Lower lobe of right lung (tissue), 2 donors: ENCODE measurements at regions not wholly inside any gene's neighbourhood (a gene's known extent, or its start where the extent isn't known, plus 50 kb on each side); places are given as distances from the start of the nearest gene placed in this dataset.

Experiments used
- ATAC-seq, 2 donors: fragments of 200-7000 bp; cut with Tn5 transposase; one replicate each; pipeline ENCODE4 v1.9.1; 2020 to 2022; ENCODE audit warnings: mild to moderate bottlenecking in 2 of 2, moderate library complexity in 2 of 2
- DNase-seq: peaks from one replicate; pipeline ENCODE4 v3.0.0-alpha.2; 2020
- H3K27ac ChIP-seq: fragments of 200-600 bp; one replicate; pipeline ENCODE4 v1.8.0; 2022
- H3K27me3 ChIP-seq: fragments of 200-600 bp; one replicate; pipeline ENCODE4 v1.8.0; 2022; ENCODE audit warnings: low read depth
- H3K36me3 ChIP-seq: fragments of 200-600 bp; one replicate; pipeline ENCODE4 v1.8.0; 2022; ENCODE audit warnings: mild to moderate bottlenecking
- H3K4me1 ChIP-seq: fragments of 200-600 bp; one replicate; pipeline ENCODE4 v1.8.0; 2022
- H3K4me3 ChIP-seq: fragments of 200-600 bp; one replicate; pipeline ENCODE4 v1.8.0; 2022; ENCODE audit warnings: mild to moderate bottlenecking
- H3K9me3 ChIP-seq: fragments of 200-600 bp; one replicate; pipeline ENCODE4 v1.8.0; 2022
- CTCF ChIP-seq: fragments of 200-600 bp; IDR thresholded peaks from one replicate; pipeline ENCODE4 v1.8.0; 2022; ENCODE audit warnings: antibody characterized with exemption, mild to moderate bottlenecking
- intact Hi-C: fragments of 100-400 bp; cut with DNase I; formaldehyde crosslinking; loops from one replicate; pipeline ENCODE4 v1.11.0; 2022
- donor health status: DM: no; HTN: yes; CAD: no; lungs with severe emphysema.

GRCh38 chr5:167790462-167791260 lies 500.8 kb upstream of the WWC1 start:
- no peak for DNase-seq
- no peak overlapping the region for H3K4me3 ChIP-seq
- ATAC-seq, result no peak
- no peak for TF ChIP-seq CTCF
- no peaks in the 10 kb centered on the region for H3K4me1 ChIP-seq
- intact Hi-C loops, result no loop called here
- no peaks in the 10 kb centered on the region for H3K36me3 ChIP-seq
- H3K27me3 ChIP-seq, result no peaks in the 10 kb centered on the region
- H3K27ac ChIP-seq, result no peak overlapping the region
- H3K9me3 ChIP-seq, result no peaks in the 10 kb centered on the region

GRCh38 chr5:167792514-167792913 lies 498.9 kb upstream of the WWC1 start:
- no peak for DNase-seq
- no peak overlapping the region for H3K27ac ChIP-seq
- no peaks in the 10 kb centered on the region for H3K36me3 ChIP-seq
- ATAC-seq, result no peak
- H3K4me3 ChIP-seq, result no peak overlapping the region
- H3K4me1 ChIP-seq, result no peaks in the 10 kb centered on the region
- no peaks in the 10 kb centered on the region for H3K27me3 ChIP-seq
- TF ChIP-seq CTCF, result no peak
- H3K9me3 ChIP-seq, result no peaks in the 10 kb centered on the region
- intact Hi-C loops, result no loop called here

GRCh38 chr5:167793700-167794099 lies 497.7 kb upstream of the WWC1 start:
- H3K27ac ChIP-seq, result no peak overlapping the region
- DNase-seq (no peak), ATAC-seq (no peak)
- H3K4me1 ChIP-seq, result no peaks in the 10 kb centered on the region
- no peaks in the 10 kb centered on the region for H3K27me3 ChIP-seq
- H3K36me3 ChIP-seq, result no peaks in the 10 kb centered on the region
- H3K4me3 ChIP-seq, result no peak overlapping the region
- no peak for TF ChIP-seq CTCF
- H3K9me3 ChIP-seq, result no peaks in the 10 kb centered on the region
- intact Hi-C loops, result no loop called here

GRCh38 chr5:167794121-167794520 lies 497.3 kb upstream of the WWC1 start:
- no peak for ATAC-seq
- intact Hi-C loops, result no loop called here
- no peaks in the 10 kb centered on the region for H3K27me3 ChIP-seq
- TF ChIP-seq CTCF, result no peak
- no peaks in the 10 kb centered on the region for H3K9me3 ChIP-seq
- DNase-seq, result no peak
- H3K4me3 ChIP-seq, result no peak overlapping the region
- no peaks in the 10 kb centered on the region for H3K4me1 ChIP-seq
- H3K36me3 ChIP-seq, result no peaks in the 10 kb centered on the region
- no peak overlapping the region for H3K27ac ChIP-seq

GRCh38 chr5:167796672-167797071 lies 494.8 kb upstream of the WWC1 start:
- Histone ChIP-seq H3K4me3 (no peak overlapping the region), H3K9me3 (no peaks in the 10 kb centered on the region), H3K27me3 (no peaks in the 10 kb centered on the region), H3K36me3 (no peaks in the 10 kb centered on the region), H3K27ac (no peak overlapping the region), H3K4me1 (no peaks in the 10 kb centered on the region)
- no peak for TF ChIP-seq CTCF
- DNase-seq (no peak), ATAC-seq (no peak)
- intact Hi-C loops, result no loop called here
